ENCODE measurements at regions not wholly inside any gene's neighbourhood (a gene's known extent, or its start where the extent isn't known, plus 50 kb on each side); places are given as distances from the start of the nearest gene placed in this dataset.
"Not testable (repeated sequence)": the region's sequence is repeated elsewhere in the genome, so short reads cannot be mapped to it uniquely, and the experiment has no call there.

GRCh38 chr4:117664706-117665444, 369.4 kb upstream of the NDST3 start:
- Histone ChIP-seq H3K36me3 (ENCODE audit: control insufficient read depth, insufficient read depth, low read length) (no peaks in the 10 kb centered on the region), H3K27ac (ENCODE audit: low read depth, low read length) (no peak overlapping the region), H3K27me3 (ENCODE audit: control insufficient read depth, insufficient read depth, low read length) (no peaks in the 10 kb centered on the region), H3K9me3 (ENCODE audit: control insufficient read depth, insufficient read depth, low read length) (no peaks in the 10 kb centered on the region), H3K4me1 (ENCODE audit: control insufficient read depth, insufficient read depth, low read length) (no peaks in the 10 kb centered on the region), H3K9ac (ENCODE audit: low read depth, low read length) (no peak overlapping the region), H3K4me3 (ENCODE audit: low read depth, low read length) (no peak overlapping the region)

- no peaks in the 10 kb centered on the region for H3K4me1 ChIP-seq (ENCODE audit: control insufficient read depth, insufficient read depth, low read length)
- no peak overlapping the region for H3K27ac ChIP-seq (ENCODE audit: low read depth, low read length)
- H3K36me3 ChIP-seq (ENCODE audit: control insufficient read depth, insufficient read depth, low read length): no peaks in the 10 kb centered on the region
- no peak overlapping the region for H3K9ac ChIP-seq (ENCODE audit: low read depth, low read length)
- H3K27me3 ChIP-seq (ENCODE audit: control insufficient read depth, insufficient read depth, low read length): no peaks in the 10 kb centered on the region
- H3K4me3 ChIP-seq (ENCODE audit: low read depth, low read length): no peak overlapping the region
- peaks cover 4% of the 10 kb centered on the region for H3K9me3 ChIP-seq (ENCODE audit: control insufficient read depth, insufficient read depth, low read length)
Measured at GRCh38 chr4:117676153-117676552, 358.1 kb upstream of the NDST3 start.

- Histone ChIP-seq H3K4me1 (ENCODE audit: control insufficient read depth, insufficient read depth, low read length) (no peaks in the 10 kb centered on the region), H3K9ac (ENCODE audit: low read depth, low read length) (no peak overlapping the region), H3K4me3 (ENCODE audit: low read depth, low read length) (0 out of 2 replicates have a peak overlapping the region, but pooled peaks have one; percentile 19), H3K27me3 (ENCODE audit: control insufficient read depth, insufficient read depth, low read length) (no peaks in the 10 kb centered on the region), H3K9me3 (ENCODE audit: control insufficient read depth, insufficient read depth, low read length) (peaks cover 4% of the 10 kb centered on the region), H3K27ac (ENCODE audit: low read depth, low read length) (no peak overlapping the region), H3K36me3 (ENCODE audit: control insufficient read depth, insufficient read depth, low read length) (no peaks in the 10 kb centered on the region)
Measured at GRCh38 chr4:117678861-117679260, 355.4 kb upstream of the NDST3 start.

GRCh38 chr4:117691572-117692351, 342.5 kb upstream of the NDST3 start:
- Histone ChIP-seq H3K36me3 (ENCODE audit: control insufficient read depth, insufficient read depth, low read length) (no peaks in the 10 kb centered on the region), H3K4me1 (ENCODE audit: control insufficient read depth, insufficient read depth, low read length) (no peaks in the 10 kb centered on the region), H3K9me3 (ENCODE audit: control insufficient read depth, insufficient read depth, low read length) (no peaks in the 10 kb centered on the region), H3K27ac (ENCODE audit: low read depth, low read length) (no peak overlapping the region), H3K4me3 (ENCODE audit: low read depth, low read length) (no peak overlapping the region), H3K27me3 (ENCODE audit: control insufficient read depth, insufficient read depth, low read length) (no peaks in the 10 kb centered on the region), H3K9ac (ENCODE audit: low read depth, low read length) (no peak overlapping the region)

DNA sequence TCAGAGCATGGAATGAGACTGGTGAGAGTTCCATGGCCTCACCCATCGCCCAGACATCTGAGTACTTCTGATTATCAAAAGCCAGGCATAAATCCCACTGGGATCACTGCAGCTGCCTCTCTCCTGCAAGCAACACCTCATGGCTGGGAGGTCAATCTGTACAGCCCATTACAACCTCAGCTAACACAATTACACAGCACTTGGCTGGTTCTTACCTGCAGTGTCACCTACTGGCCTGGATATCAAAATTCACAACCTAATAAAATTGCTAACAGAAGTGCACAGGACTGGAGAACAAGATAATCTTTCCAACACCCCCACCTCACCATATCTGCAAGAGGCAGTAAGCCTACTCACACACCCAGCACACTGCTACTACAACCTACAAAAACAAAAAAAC, 341.7 kb upstream of the NDST3 start:
- no peak overlapping the region for H3K9ac ChIP-seq (ENCODE audit: low read depth, low read length)
- no peaks in the 10 kb centered on the region for H3K36me3 ChIP-seq (ENCODE audit: control insufficient read depth, insufficient read depth, low read length)
- H3K9me3 ChIP-seq (ENCODE audit: control insufficient read depth, insufficient read depth, low read length): no peaks in the 10 kb centered on the region
- no peaks in the 10 kb centered on the region for H3K27me3 ChIP-seq (ENCODE audit: control insufficient read depth, insufficient read depth, low read length)
- no peaks in the 10 kb centered on the region for H3K4me1 ChIP-seq (ENCODE audit: control insufficient read depth, insufficient read depth, low read length)
- no peak overlapping the region for H3K27ac ChIP-seq (ENCODE audit: low read depth, low read length)
- no peak overlapping the region for H3K4me3 ChIP-seq (ENCODE audit: low read depth, low read length)

DNA sequence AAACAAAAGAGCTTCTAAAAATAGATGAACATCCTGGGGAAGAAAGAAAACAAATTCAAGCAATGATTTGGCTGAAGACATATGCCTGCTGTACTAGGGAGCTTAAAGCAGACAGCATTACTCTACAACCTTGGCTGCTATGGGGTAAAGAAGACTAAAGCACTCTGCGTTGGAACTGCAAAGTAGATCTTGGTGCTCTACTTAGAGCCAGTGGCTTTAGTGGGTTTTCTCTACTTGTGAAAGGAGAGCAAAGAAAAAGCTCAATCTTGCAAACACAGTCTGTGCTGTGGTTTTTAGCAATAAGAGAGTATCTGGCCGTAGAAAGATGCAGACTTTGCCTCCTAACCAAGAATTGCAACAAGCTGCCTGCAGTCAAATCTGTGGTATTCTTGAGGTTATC, 334.7 kb upstream of the NDST3 start:
- Histone ChIP-seq H3K4me1 (ENCODE audit: control insufficient read depth, insufficient read depth, low read length) (no peaks in the 10 kb centered on the region), H3K4me3 (ENCODE audit: low read depth, low read length) (no peak overlapping the region), H3K9ac (ENCODE audit: low read depth, low read length) (no peak overlapping the region), H3K36me3 (ENCODE audit: control insufficient read depth, insufficient read depth, low read length) (no peaks in the 10 kb centered on the region), H3K9me3 (ENCODE audit: control insufficient read depth, insufficient read depth, low read length) (no peaks in the 10 kb centered on the region), H3K27me3 (ENCODE audit: control insufficient read depth, insufficient read depth, low read length) (no peaks in the 10 kb centered on the region), H3K27ac (ENCODE audit: low read depth, low read length) (no peak overlapping the region)

DNA sequence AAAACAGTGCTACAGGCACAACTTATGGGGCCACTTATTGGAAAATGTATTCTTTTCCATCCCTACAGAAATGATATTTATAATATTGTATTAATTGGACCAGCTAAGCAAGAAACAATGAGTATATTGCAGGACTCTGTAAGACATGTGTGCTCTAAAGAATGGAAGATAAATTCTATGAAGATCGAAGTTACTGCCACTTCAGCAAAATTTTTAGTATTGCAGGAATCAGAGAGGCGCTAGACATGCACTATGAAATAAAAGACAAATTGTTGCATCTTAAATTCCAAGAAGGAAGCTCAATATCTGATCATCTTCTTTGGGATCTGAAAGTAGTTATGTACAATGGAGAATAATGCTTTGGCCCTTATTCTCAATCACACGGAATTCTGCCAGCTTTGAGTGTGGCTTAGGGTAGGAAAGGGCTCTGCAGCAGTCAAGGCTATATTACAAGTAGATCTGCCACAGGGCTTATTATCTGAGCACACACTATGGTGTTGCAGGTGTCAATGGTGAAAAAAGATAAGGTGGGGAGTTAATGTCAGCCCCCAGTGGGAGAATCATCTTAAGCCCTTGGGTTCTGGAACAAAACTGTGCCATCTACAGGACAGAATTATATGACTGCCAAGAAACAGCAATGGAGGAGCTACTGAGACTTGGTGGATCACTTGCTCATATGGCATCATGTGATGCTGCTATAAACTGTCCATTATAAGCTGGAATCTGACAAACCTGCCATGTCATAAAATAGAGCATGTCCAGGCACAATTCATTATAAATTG, 334.0 kb upstream of the NDST3 start:
- Histone ChIP-seq H3K4me3 (ENCODE audit: low read depth, low read length) (no peak overlapping the region), H3K36me3 (ENCODE audit: control insufficient read depth, insufficient read depth, low read length) (no peaks in the 10 kb centered on the region), H3K27ac (ENCODE audit: low read depth, low read length) (no peak overlapping the region), H3K4me1 (ENCODE audit: control insufficient read depth, insufficient read depth, low read length) (no peaks in the 10 kb centered on the region), H3K9me3 (ENCODE audit: control insufficient read depth, insufficient read depth, low read length) (no peaks in the 10 kb centered on the region), H3K27me3 (ENCODE audit: control insufficient read depth, insufficient read depth, low read length) (no peaks in the 10 kb centered on the region), H3K9ac (ENCODE audit: low read depth, low read length) (no peak overlapping the region)

- no peaks in the 10 kb centered on the region for H3K9me3 ChIP-seq (ENCODE audit: control insufficient read depth, insufficient read depth, low read length)
- no peak overlapping the region for H3K9ac ChIP-seq (ENCODE audit: low read depth, low read length)
- H3K4me1 ChIP-seq (ENCODE audit: control insufficient read depth, insufficient read depth, low read length): no peaks in the 10 kb centered on the region
- H3K27ac ChIP-seq (ENCODE audit: low read depth, low read length): no peak overlapping the region
- no peaks in the 10 kb centered on the region for H3K36me3 ChIP-seq (ENCODE audit: control insufficient read depth, insufficient read depth, low read length)
- H3K27me3 ChIP-seq (ENCODE audit: control insufficient read depth, insufficient read depth, low read length): no peaks in the 10 kb centered on the region
- no peak overlapping the region for H3K4me3 ChIP-seq (ENCODE audit: low read depth, low read length)
Measured at GRCh38 chr4:117702353-117702752, 331.9 kb upstream of the NDST3 start.

DNA sequence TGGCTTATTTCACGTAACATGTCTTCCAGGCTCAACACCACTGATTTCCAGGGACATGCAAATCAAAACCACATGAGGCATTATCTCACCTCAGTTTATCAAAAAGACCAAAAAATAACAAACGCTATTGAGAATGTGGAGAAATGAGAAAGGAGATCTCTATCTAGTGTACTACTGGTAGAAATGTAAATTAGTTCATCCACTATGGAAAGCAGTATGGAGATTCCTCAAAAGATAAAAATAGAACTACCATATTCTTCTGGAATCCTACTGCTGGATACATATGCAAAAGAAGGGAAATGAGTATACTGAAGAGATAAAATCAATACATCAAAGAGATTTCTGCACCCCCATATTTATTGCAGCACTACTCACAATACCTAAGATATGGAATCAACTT, 329.6 kb upstream of the NDST3 start:
- Histone ChIP-seq H3K9ac (ENCODE audit: low read depth, low read length) (no peak overlapping the region), H3K36me3 (ENCODE audit: control insufficient read depth, insufficient read depth, low read length) (no peaks in the 10 kb centered on the region), H3K27ac (ENCODE audit: low read depth, low read length) (no peak overlapping the region), H3K27me3 (ENCODE audit: control insufficient read depth, insufficient read depth, low read length) (no peaks in the 10 kb centered on the region), H3K4me3 (ENCODE audit: low read depth, low read length) (no peak overlapping the region), H3K9me3 (ENCODE audit: control insufficient read depth, insufficient read depth, low read length) (no peaks in the 10 kb centered on the region), H3K4me1 (ENCODE audit: control insufficient read depth, insufficient read depth, low read length) (no peaks in the 10 kb centered on the region)

GRCh38 chr4:117740736-117741135, 293.6 kb upstream of the NDST3 start:
- no peaks in the 10 kb centered on the region for H3K36me3 ChIP-seq (ENCODE audit: control insufficient read depth, insufficient read depth, low read length)
- H3K9me3 ChIP-seq (ENCODE audit: control insufficient read depth, insufficient read depth, low read length): no peaks in the 10 kb centered on the region
- no peaks in the 10 kb centered on the region for H3K27me3 ChIP-seq (ENCODE audit: control insufficient read depth, insufficient read depth, low read length)
- no peaks in the 10 kb centered on the region for H3K4me1 ChIP-seq (ENCODE audit: control insufficient read depth, insufficient read depth, low read length)
- H3K27ac ChIP-seq (ENCODE audit: low read depth, low read length): no peak overlapping the region
- H3K4me3 ChIP-seq (ENCODE audit: low read depth, low read length): no peak overlapping the region
- no peak overlapping the region for H3K9ac ChIP-seq (ENCODE audit: low read depth, low read length)

- H3K4me3 ChIP-seq (ENCODE audit: low read depth, low read length); H3K27ac ChIP-seq (ENCODE audit: low read depth, low read length); H3K27me3 ChIP-seq (ENCODE audit: control insufficient read depth, insufficient read depth, low read length); H3K36me3 ChIP-seq (ENCODE audit: control insufficient read depth, insufficient read depth, low read length); H3K9me3 ChIP-seq (ENCODE audit: control insufficient read depth, insufficient read depth, low read length); H3K9ac ChIP-seq (ENCODE audit: low read depth, low read length); H3K4me1 ChIP-seq (ENCODE audit: control insufficient read depth, insufficient read depth, low read length): not testable (repeated sequence)
Measured at GRCh38 chr4:117745379-117745778, 288.9 kb upstream of the NDST3 start.

Data from HUES48 (cell line).